IMR-90 (cell line): ENCODE measurements at regions not wholly inside any gene's neighbourhood (a gene's known extent, or its start where the extent isn't known, plus 50 kb on each side); places are given as distances from the start of the nearest gene placed in this dataset.

Experiments
- ATAC-seq: fragments of 200-7000 bp; cut with Tn5 transposase; 2 replicates; pipeline ENCODE4 v1.9.1; 2020; ENCODE audit warnings: low read depth, mild to moderate bottlenecking, moderate library complexity
- BruUV-seq: library from RNA; stranded (reverse); fragments of 400-500 nt; replicated peaks from 2 replicates; lab custom pipeline; 2021; lab: Mats Ljungman, UMichigan
- CTCF ChIA-PET: fragments of 300-600 bp; formaldehyde crosslinking; extraction: SDS; loops from one replicate; lab custom pipeline; 2021; ENCODE audit warnings: antibody characterized with exemption; lab: Yijun Ruan, JAX
- POLR2A ChIA-PET: fragments of 300-600 bp; sonication (Branson Sonifier 250); formaldehyde crosslinking; loops from one replicate; lab custom pipeline; 2022; ENCODE audit warnings: antibody characterized with exemption; ENCODE audit not compliant: unreplicated experiment; lab: Charles Lee
- DNase-seq: peaks from one replicate; pipeline ENCODE4 v3.0.0; 2013
- H2AFZ ChIP-seq: replicated peaks from 2 replicates; pipeline ENCODE3; 2013; ENCODE audit warnings: low read length, mild to moderate bottlenecking; ENCODE audit not compliant: poor library complexity
- H2AK5ac ChIP-seq: 2 replicates; pipeline ENCODE4 v1.6.1; 2013; ENCODE audit warnings: low read depth, low read length, inconsistent platforms
- H2AK9ac ChIP-seq: replicated peaks from 2 replicates; pipeline ENCODE3; 2013; ENCODE audit warnings: mild to moderate bottlenecking, low read depth, low read length, moderate library complexity; ENCODE audit not compliant: poor library complexity
- H2BK120ac ChIP-seq: 2 replicates; pipeline ENCODE4 v1.6.1; 2013; ENCODE audit warnings: low read depth, low read length, inconsistent platforms
- H2BK15ac ChIP-seq: 3 replicates; pipeline ENCODE4 v1.6.1; 2013; ENCODE audit warnings: low read depth, low read length, inconsistent platforms
- H2BK20ac ChIP-seq: 2 replicates; pipeline ENCODE4 v1.6.1; 2013; ENCODE audit warnings: low read depth, mild to moderate bottlenecking, inconsistent platforms, low read length, moderate library complexity
- H2BK5ac ChIP-seq: 2 replicates; pipeline ENCODE4 v1.6.1; 2013; ENCODE audit warnings: mild to moderate bottlenecking, low read depth, low read length, inconsistent platforms; ENCODE audit not compliant: poor library complexity, severe bottlenecking
- H3K14ac ChIP-seq: replicated peaks from 2 replicates; pipeline ENCODE4 v1.6.1; 2013; ENCODE audit warnings: low read depth, low read length, inconsistent platforms
- H3K18ac ChIP-seq: 2 replicates; pipeline ENCODE4 v1.6.1; 2013; ENCODE audit warnings: low read depth, low read length, control low read depth
- H3K23ac ChIP-seq: 2 replicates; pipeline ENCODE4 v1.6.1; 2013; ENCODE audit warnings: low read depth, low read length, inconsistent platforms
- H3K27ac ChIP-seq: 2 replicates; pipeline ENCODE4 v1.5.1; 2013; ENCODE audit warnings: mild to moderate bottlenecking, control low read depth, low read length; ENCODE audit not compliant: insufficient read depth
- H3K27me3 ChIP-seq: 2 replicates; pipeline ENCODE4 v1.6.1; 2013; ENCODE audit warnings: low read length; ENCODE audit not compliant: control insufficient read depth, insufficient read depth
- H3K36me3 ChIP-seq: 2 replicates; pipeline ENCODE4 v1.6.1; 2013; ENCODE audit warnings: low read length, mixed read lengths; ENCODE audit not compliant: control insufficient read depth, insufficient read depth
- H3K4ac ChIP-seq: 2 replicates; pipeline ENCODE4 v1.6.1; 2013; ENCODE audit warnings: low read depth, low read length, inconsistent platforms
- H3K4me1 ChIP-seq: 2 replicates; pipeline ENCODE4 v1.6.1; 2013; ENCODE audit warnings: low read length, mixed read lengths; ENCODE audit not compliant: control insufficient read depth, insufficient read depth
- H3K4me2 ChIP-seq: 2 replicates; pipeline ENCODE4 v1.6.1; 2013; ENCODE audit warnings: low read depth, mild to moderate bottlenecking, control low read depth, low read length, moderate library complexity
- H3K4me3 ChIP-seq: 2 replicates; pipeline ENCODE4 v1.5.1; 2013; ENCODE audit warnings: low read depth, mild to moderate bottlenecking, control low read depth, low read length, moderate library complexity; ENCODE audit not compliant: insufficient read depth
- H3K56ac ChIP-seq: 2 replicates; pipeline ENCODE4 v1.6.1; 2013; ENCODE audit warnings: low read length, inconsistent platforms; ENCODE audit not compliant: insufficient read depth; ENCODE audit errors: extremely low read depth
- H3K79me1 ChIP-seq, 2 experiments: 2 replicates each; pipeline ENCODE4 v1.6.1; 2013; ENCODE audit warnings: low read length in 2 of 2, inconsistent platforms in 1 of 2, low read depth in 1 of 2
- H3K9ac ChIP-seq: 2 replicates; pipeline ENCODE4 v1.6.1; 2013; ENCODE audit warnings: low read depth, low read length, control low read depth
- H3K9me1 ChIP-seq: 2 replicates; pipeline ENCODE4 v1.6.1; 2013; ENCODE audit warnings: low read length, inconsistent platforms; ENCODE audit not compliant: insufficient read depth
- H3K9me3 ChIP-seq: 2 replicates; pipeline ENCODE4 v1.6.1; 2013; ENCODE audit warnings: low read length; ENCODE audit not compliant: control insufficient read depth, insufficient read depth
- H4K20me1 ChIP-seq: 2 replicates; pipeline ENCODE4 v1.6.1; 2013; ENCODE audit warnings: low read length, inconsistent platforms; ENCODE audit not compliant: insufficient read depth
- H4K5ac ChIP-seq: 2 replicates; pipeline ENCODE4 v1.6.1; 2013; ENCODE audit warnings: mild to moderate bottlenecking, low read depth, low read length, control low read depth
- H4K8ac ChIP-seq, 2 experiments: 2 replicates each; pipeline ENCODE4 v1.6.1; 2013; ENCODE audit warnings: low read depth in 2 of 2, low read length in 2 of 2, control low read depth in 1 of 2, inconsistent platforms in 1 of 2
- H4K91ac ChIP-seq: 2 replicates; pipeline ENCODE4 v1.6.1; 2013; ENCODE audit warnings: low read depth, low read length, inconsistent platforms; ENCODE audit not compliant: insufficient read depth
- CHD1 ChIP-seq: IDR thresholded peaks from 2 replicates; pipeline ENCODE4 v1.6.1; 2012; ENCODE audit warnings: low read depth, low read length, improper control_type of control experiment
- CTCF ChIP-seq: conservative IDR thresholded peaks from 2 replicates; pipeline ENCODE4 v1.5.1; 2012; ENCODE audit warnings: mild to moderate bottlenecking, low read depth, low read length, improper control_type of control experiment
- ELK1 ChIP-seq: fragments of 150-350 bp; IDR thresholded peaks from 2 replicates; pipeline ENCODE4 v1.6.1; 2016; ENCODE audit warnings: low read depth, mild to moderate bottlenecking, low read length, moderate library complexity, borderline replicate concordance
- FOS ChIP-seq: fragments of 150-350 bp; IDR thresholded peaks from 2 replicates; pipeline ENCODE4 v1.6.1; 2016; ENCODE audit warnings: low read depth, low read length
- MAFK ChIP-seq: IDR thresholded peaks from 2 replicates; pipeline ENCODE4 v1.6.1; 2012; ENCODE audit warnings: low read depth, low read length, improper control_type of control experiment
- MAZ ChIP-seq: IDR thresholded peaks from 2 replicates; pipeline ENCODE4 v1.6.1; 2012; ENCODE audit warnings: low read depth, mild to moderate bottlenecking, low read length, improper control_type of control experiment, moderate library complexity, borderline replicate concordance
- POLR2A ChIP-seq: IDR thresholded peaks from 2 replicates; pipeline ENCODE4 v1.6.1; 2012; ENCODE audit warnings: mild to moderate bottlenecking, low read depth, low read length
- RAD21 ChIP-seq: IDR thresholded peaks from 2 replicates; pipeline ENCODE4 v1.6.1; 2012; ENCODE audit warnings: low read length, improper control_type of control experiment
- RFX5 ChIP-seq: IDR thresholded peaks from 2 replicates; pipeline ENCODE4 v1.8.0; 2012; ENCODE audit warnings: low read depth, mild to moderate bottlenecking, low read length, moderate library complexity
- SMC3 ChIP-seq: fragments of 150-350 bp; IDR thresholded peaks from 2 replicates; pipeline ENCODE4 v1.6.1; 2016; ENCODE audit warnings: low read depth, mild to moderate bottlenecking, antibody characterized with exemption, low read length, moderate library complexity
- USF2 ChIP-seq: fragments of 150-350 bp; IDR thresholded peaks from 2 replicates; pipeline ENCODE4 v1.6.1; 2017; ENCODE audit warnings: mild to moderate bottlenecking, antibody characterized with exemption, low read length, low read depth
- WGBS, 2 experiments: methylation state at CpG; one replicate each; pipeline versions ENCODE4 v1.1.5 to v1.1.7; 2013; ENCODE audit warnings: missing lambda C conversion rate in 2 of 2; ENCODE audit not compliant: insufficient read length in 1 of 2; ENCODE audit errors: extremely low coverage in 2 of 2; 5-methylcytosine and 5-hydroxymethylcytosine counted together
- dilution Hi-C: fragments of 300-500 bp; cut with HindIII; formaldehyde crosslinking; loops from one replicate; pipeline ENCODE4 v1.14.3; 2018; ENCODE audit warnings: low sequenced_read_pairs; ENCODE audit not compliant: unreplicated experiment
- in situ Hi-C: fragments of 300-500 bp; cut with MboI; formaldehyde crosslinking; loops from 3 replicates; pipeline ENCODE4 v1.14.3; 2019; ENCODE audit warnings: low sequenced_read_pairs, inconsistent platforms, mixed read lengths
- intact Hi-C: fragments of 100-400 bp; cut with micrococcal nuclease; formaldehyde crosslinking; loops from 2 replicates; pipeline ENCODE4 v1.10.0; 2022

GRCh38 chr4:104881136-104881886 lies 265.4 kb upstream of the TET2 start:
- DNase-seq (no peak), ATAC-seq (no peak)
- in situ Hi-C loops (no loop called here), intact Hi-C loops (no loop called here), dilution Hi-C loops (no loop called here)
- Histone ChIP-seq H4K20me1 (no peaks in the 10 kb centered on the region), H4K5ac (no peak overlapping the region), H2BK20ac (no peak overlapping the region), H2AK9ac (no peak overlapping the region), H3K4me1 (no peaks in the 10 kb centered on the region), H3K23ac (no peak overlapping the region), H3K9ac (no peak overlapping the region), H3K4me3 (no peak overlapping the region), H3K27me3 (no peaks in the 10 kb centered on the region), H3K18ac (no peak overlapping the region), H3K14ac (no peak overlapping the region), H2BK15ac (no peak overlapping the region), H3K36me3 (no peaks in the 10 kb centered on the region), H3K27ac (no peak overlapping the region), H3K4me2 (no peak overlapping the region), H3K4ac (no peak overlapping the region), H3K9me3 (no peaks in the 10 kb centered on the region), H3K79me1 (no peaks in the 10 kb centered on the region), H2BK5ac (no peak overlapping the region), H2BK120ac (no peak overlapping the region), H2AFZ (no peak overlapping the region), H2AK5ac (no peak overlapping the region), H3K9me1 (no peaks in the 10 kb centered on the region), H4K8ac (no peak overlapping the region), H3K56ac (no peak overlapping the region), H4K91ac (no peak overlapping the region)
- TF ChIP-seq USF2 (no peak), POLR2A (no peak), MAZ (no peak), FOS (no peak), ELK1 (no peak), RAD21 (no peak), SMC3 (no peak), CHD1 (no peak), MAFK (no peak), CTCF (no peak), RFX5 (no peak)
- POLR2A ChIA-PET = no interaction called here
- CTCF ChIA-PET = interaction anchor here (0.6 kb wide), 1 partner anchor 385 kb away, joined by 3 read pairs; no protein-coding TSS in a partner anchor
- no CpG with 5 or more reads among the region's 1 CpG for WGBS, 2 experiments
- BruUV-seq = no TSS peak
